OCI-M2 (cell line): ENCODE measurements at regions not wholly inside any gene's neighbourhood (a gene's known extent, or its start where the extent isn't known, plus 50 kb on each side); places are given as distances from the start of the nearest gene placed in this dataset.

Experiments
- DNase-seq: peaks from one replicate; lab custom pipeline; 2025; ENCODE audit not compliant: unreplicated experiment; lab: John Stamatoyannopoulos, UW

DNA sequence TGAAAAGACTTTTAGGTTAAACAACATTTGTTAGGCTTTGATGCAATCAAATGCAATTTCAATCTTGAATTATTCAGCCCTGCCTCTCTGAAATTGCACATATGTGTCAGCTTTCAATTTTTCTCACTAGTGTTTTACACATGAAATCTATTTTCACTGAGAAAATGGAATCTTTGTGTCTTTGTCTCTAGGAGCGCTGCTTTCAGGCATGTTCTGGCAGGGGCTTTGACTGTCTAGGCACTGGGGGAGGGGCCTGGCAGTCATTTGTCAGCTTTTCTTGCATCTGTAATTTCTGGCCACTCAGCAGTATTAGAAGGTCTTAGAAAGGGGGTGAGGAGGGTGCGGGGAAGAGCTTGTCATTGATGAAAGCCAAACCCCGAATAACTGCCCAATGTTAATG is 264.4 kb downstream of the PTPRC start:
- DNase-seq: no peak

GRCh38 chr1:198903621-198904020 is 264.8 kb downstream of the PTPRC start:
- no peak for DNase-seq

- DNase-seq: no peak
Measured at GRCh38 chr1:198904321-198904720, 265.5 kb downstream of the PTPRC start.

- no peak for DNase-seq
Measured at GRCh38 chr1:198906739-198907422, 268.0 kb downstream of the PTPRC start.

GRCh38 chr1:198907423-198907746 is 268.5 kb downstream of the PTPRC start:
- no peak for DNase-seq

- DNase-seq: no peak
Measured at GRCh38 chr1:198908995-198909394, 270.2 kb downstream of the PTPRC start.

DNA sequence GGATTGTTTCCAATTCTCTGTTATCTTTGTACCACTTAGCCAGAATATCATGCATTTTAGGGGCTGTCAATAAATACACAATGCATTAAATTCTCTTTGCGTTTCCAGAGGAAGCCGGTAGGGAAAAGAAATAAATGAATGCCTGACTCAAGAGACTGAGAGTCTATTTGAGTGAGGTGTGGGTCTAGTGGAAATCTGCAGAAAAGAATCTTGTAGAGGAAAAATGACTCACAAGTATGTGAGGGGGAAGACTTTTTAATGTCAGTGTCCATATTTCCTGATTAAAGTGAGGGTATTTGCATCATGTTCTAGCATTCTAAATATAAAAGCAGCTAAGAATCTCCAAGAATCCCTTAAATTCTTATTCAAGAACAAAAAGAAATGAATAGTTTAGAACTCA is 271.1 kb downstream of the PTPRC start:
- DNase-seq: no peak

GRCh38 chr1:198910816-198911215 is 272.0 kb downstream of the PTPRC start:
- DNase-seq: no peak

DNA sequence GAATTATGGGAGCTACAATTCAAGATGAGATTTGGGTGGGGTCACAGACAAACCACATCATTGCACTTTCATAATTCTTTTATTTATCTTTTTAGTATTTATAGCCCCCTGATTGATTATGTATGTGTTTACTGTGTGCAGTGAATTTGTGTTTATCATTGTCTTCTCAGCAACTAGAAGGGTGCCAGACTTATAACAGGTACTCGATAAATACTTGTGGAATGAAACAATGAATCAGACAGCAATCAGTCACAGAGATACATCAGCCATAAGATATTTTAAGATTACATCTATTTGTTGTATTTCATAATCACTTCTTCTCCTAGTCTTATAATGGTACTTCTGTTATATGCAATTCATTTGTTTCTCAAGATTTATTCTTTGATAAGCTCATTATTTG is 273.2 kb downstream of the PTPRC start:
- DNase-seq: no peak

GRCh38 chr1:198913667-198914066 is 274.8 kb downstream of the PTPRC start:
- no peak for DNase-seq

GRCh38 chr1:198915327-198916231 is 276.7 kb downstream of the PTPRC start:
- DNase-seq: no peak

DNA sequence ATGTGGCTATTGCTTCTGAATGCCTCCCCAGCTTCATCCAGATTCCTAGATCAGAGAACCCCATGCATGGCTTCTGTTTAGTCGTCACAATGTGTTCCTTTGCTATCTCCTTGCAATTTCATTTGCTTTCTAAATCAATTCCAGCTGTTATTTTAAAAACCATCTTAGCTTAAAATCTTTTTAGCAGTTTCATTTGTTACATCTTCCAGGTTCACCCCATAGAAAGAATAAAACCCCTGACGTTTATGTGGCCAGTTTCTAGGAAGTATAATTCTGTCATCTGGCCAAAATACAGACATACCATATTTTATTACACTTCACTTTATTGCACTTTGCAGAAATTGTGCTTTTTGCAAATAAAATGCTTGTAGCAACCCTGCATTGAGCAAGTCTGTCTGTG is 278.4 kb downstream of the PTPRC start:
- DNase-seq: no peak

DNA sequence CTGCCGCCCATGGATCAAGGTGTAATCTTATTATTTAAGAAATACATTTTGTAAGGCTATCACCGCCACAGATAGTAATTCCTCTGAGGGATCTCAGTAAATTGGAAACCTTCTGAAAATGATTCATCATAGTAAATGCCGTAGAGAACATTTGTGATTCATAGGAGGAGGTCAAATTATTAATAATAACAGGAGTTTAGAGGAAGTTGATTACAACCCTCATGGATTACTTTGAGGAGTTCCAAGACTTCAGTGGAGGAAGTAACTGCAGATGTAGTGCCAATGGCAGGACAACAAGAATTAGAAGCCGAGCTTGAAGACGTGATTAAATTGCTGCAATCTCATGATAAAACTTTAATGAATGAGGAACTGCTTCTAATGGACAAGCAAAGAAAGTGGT is 280.1 kb downstream of the PTPRC start:
- DNase-seq: no peak

DNA sequence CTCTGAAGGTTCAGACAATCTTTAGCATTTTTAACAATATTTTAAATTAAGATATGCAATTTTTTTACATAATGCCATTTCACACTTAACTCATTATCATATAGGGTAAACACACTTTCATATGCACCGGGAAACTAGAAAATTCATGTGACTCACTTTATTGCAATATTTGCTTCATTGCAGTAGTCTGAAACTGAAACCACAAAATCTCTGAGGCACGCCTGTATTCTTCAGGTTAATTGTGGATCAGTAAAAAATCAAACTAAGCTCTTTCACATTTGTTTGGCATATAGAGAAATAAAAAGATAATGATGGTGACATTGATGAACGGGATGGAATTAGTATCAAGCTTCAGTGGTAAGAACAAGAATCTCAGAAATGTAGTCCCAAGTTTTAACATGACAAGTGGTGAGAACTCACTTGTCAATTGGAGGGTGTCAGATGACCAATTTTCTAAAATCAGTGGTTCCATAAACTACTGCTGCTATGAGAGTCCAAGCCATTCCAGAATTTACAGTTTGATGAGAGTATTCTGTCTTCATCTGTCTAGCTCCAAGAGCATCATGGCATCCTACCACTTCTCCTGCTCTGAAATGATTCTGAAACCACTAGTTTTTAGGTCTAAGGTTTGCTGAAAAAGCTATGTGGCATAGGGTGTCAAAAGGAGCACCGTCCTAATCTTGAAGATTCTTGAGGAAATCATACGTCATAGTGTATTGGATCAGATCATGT is 281.0 kb downstream of the PTPRC start:
- DNase-seq: no peak

- DNase-seq: no peak
Measured at GRCh38 chr1:198922638-198923430, 284.0 kb downstream of the PTPRC start.

DNA sequence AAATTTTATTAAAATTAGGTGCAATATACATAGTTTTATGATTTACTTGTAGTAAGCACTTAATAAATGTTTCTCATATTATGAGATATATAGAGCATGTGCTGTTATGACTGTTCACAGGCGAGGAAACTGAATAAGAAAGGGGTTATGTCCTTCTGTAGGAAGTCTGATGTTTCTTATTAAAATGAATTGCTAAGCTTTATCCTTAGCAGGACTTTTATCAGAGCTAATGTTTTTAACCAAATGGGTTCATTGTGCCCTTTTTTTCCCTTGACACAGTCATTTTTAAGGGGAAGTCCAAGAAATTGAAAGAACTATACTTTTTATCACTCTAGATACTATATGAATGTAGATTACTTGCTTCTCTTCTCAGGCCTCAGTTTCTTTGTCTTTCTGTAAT is 285.2 kb downstream of the PTPRC start:
- no peak for DNase-seq

- no peak for DNase-seq
Measured at GRCh38 chr1:198925567-198925966, 286.7 kb downstream of the PTPRC start.

- DNase-seq: no peak
Measured at GRCh38 chr1:198927129-198927528, 288.3 kb downstream of the PTPRC start.

DNA sequence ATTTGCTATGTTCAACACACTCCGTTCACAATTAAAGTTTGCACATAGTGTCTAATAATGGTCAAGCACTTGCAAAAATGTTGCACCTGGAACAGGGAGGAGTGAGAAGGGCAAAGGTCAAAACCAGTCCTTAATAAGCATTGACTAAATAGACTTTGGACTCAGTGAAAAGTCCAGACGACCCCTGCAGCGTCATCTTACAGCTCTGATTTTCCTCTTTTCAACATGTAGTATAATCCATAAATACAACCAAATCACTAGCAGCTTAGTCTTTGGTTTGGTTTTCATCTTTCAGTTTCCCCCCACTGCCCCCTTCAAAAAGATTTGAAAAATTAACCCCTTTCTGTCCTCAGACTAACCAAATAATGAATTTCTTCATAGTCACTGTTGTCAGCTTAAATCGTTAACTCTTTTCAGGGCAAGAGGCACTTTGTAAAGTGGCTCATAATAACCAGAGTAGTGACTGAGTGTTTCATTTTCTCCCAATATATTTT is 290.3 kb downstream of the PTPRC start:
- DNase-seq: no peak

GRCh38 chr1:198929961-198930599 is 291.2 kb downstream of the PTPRC start:
- no peak for DNase-seq
